Thoracic aorta (tissue), 2 donors: ENCODE measurements at regions not wholly inside any gene's neighbourhood (a gene's known extent, or its start where the extent isn't known, plus 50 kb on each side); places are given as distances from the start of the nearest gene placed in this dataset.

Experiments
- ATAC-seq: fragments of 150-250 bp; one replicate; pipeline ENCODE4 v1.8.0; 2017; ENCODE audit warnings: low read depth; ENCODE audit not compliant: insufficient number of reproducible peaks, low FRiP score
- DNase-seq: peaks from one replicate; pipeline ENCODE4 v3.0.0-alpha.2; 2020; ENCODE audit warnings: low spot score
- H3K27ac ChIP-seq, 2 donors: fragments of 200-600 bp; sonication (generic); 1 replicate in 1 of 2; 2 replicates in 1 of 2; pipeline ENCODE4 v1.5.1; 2016; ENCODE audit warnings: mild to moderate bottlenecking in 2 of 2, moderate library complexity in 2 of 2
- H3K27me3 ChIP-seq: fragments of 200-600 bp; sonication (generic); replicated peaks from 2 replicates; pipeline ENCODE4 v1.6.0; 2016; ENCODE audit warnings: mild to moderate bottlenecking; ENCODE audit not compliant: insufficient read depth
- H3K36me3 ChIP-seq: fragments of 200-600 bp; sonication (generic); one replicate; pipeline ENCODE4 v1.5.1; 2016
- H3K4me1 ChIP-seq, 2 donors: fragments of 200-600 bp; sonication (generic); 1 replicate in 1 of 2; 2 replicates in 1 of 2; pipeline versions ENCODE4 v1.5.1 to v1.6.0; 2016; ENCODE audit warnings: low read depth in 2 of 2, mild to moderate bottlenecking in 1 of 2; ENCODE audit not compliant: control insufficient read depth in 1 of 2
- H3K4me3 ChIP-seq: fragments of 200-600 bp; sonication (generic); 2 replicates; pipeline ENCODE4 v1.5.1; 2016; ENCODE audit warnings: mild to moderate bottlenecking
- H3K9me3 ChIP-seq: fragments of 200-600 bp; sonication (generic); 2 replicates; pipeline ENCODE4 v1.5.1; 2016
- CTCF ChIP-seq: fragments of 200-600 bp; sonication (generic); IDR thresholded peaks from one replicate; pipeline ENCODE4 v1.5.1; 2019; ENCODE audit warnings: antibody characterized with exemption

GRCh38 chr13:39900106-39900750 lies 244.8 kb downstream of the COG6 start:
- H3K27ac ChIP-seq: no peak overlapping the region

GRCh38 chr13:39904959-39905358 lies 249.5 kb downstream of the COG6 start:
- H3K4me3 ChIP-seq: no peak overlapping the region
- no peaks in the 10 kb centered on the region for H3K4me1 ChIP-seq
- no peak overlapping the region for H3K27ac ChIP-seq
- no peak for DNase-seq
- no peak for ATAC-seq
- H3K9me3 ChIP-seq: no peaks in the 10 kb centered on the region
- TF ChIP-seq CTCF: no peak
- H3K27me3 ChIP-seq: no peaks in the 10 kb centered on the region
- no peaks in the 10 kb centered on the region for H3K36me3 ChIP-seq

More at GRCh38 chr13:39900106-39900750, 244.8 kb downstream of the COG6 start:
- Histone ChIP-seq H3K27me3 (no peaks in the 10 kb centered on the region), H3K4me3 (no peak overlapping the region), H3K36me3 (no peaks in the 10 kb centered on the region), H3K4me1 (no peaks in the 10 kb centered on the region), H3K9me3 (no peaks in the 10 kb centered on the region)
- no peak for TF ChIP-seq CTCF
- ATAC-seq (no peak), DNase-seq (no peak)

- H3K4me1 ChIP-seq: no peaks in the 10 kb centered on the region
- no peak for ATAC-seq
- H3K27ac ChIP-seq: no peak overlapping the region
- no peaks in the 10 kb centered on the region for H3K9me3 ChIP-seq
- TF ChIP-seq CTCF: no peak
- H3K27me3 ChIP-seq: no peaks in the 10 kb centered on the region
- no peak overlapping the region for H3K4me3 ChIP-seq
- no peak for DNase-seq
- H3K36me3 ChIP-seq: no peaks in the 10 kb centered on the region
Observed at GRCh38 chr13:39909634-39910033, 254.2 kb downstream of the COG6 start.

- ATAC-seq (no peak), DNase-seq (no peak)
- Histone ChIP-seq H3K4me3 (no peak overlapping the region), H3K27me3 (no peaks in the 10 kb centered on the region), H3K27ac (no peak overlapping the region), H3K9me3 (no peaks in the 10 kb centered on the region), H3K4me1 (no peaks in the 10 kb centered on the region), H3K36me3 (no peaks in the 10 kb centered on the region)
- TF ChIP-seq CTCF: no peak
Observed at GRCh38 chr13:39910041-39910440, 254.6 kb downstream of the COG6 start.

GRCh38 chr13:39910833-39911232 lies 255.4 kb downstream of the COG6 start:
- DNase-seq (no peak), ATAC-seq (no peak)
- H3K36me3 ChIP-seq: no peaks in the 10 kb centered on the region
- H3K27ac ChIP-seq: no peak overlapping the region
- H3K4me3 ChIP-seq: no peak overlapping the region
- H3K4me1 ChIP-seq: no peaks in the 10 kb centered on the region
- no peaks in the 10 kb centered on the region for H3K27me3 ChIP-seq
- no peaks in the 10 kb centered on the region for H3K9me3 ChIP-seq
- TF ChIP-seq CTCF: no peak
